GM21367 (cell line): ENCODE measurements at regions not wholly inside any gene's neighbourhood (a gene's known extent, or its start where the extent isn't known, plus 50 kb on each side); places are given as distances from the start of the nearest gene placed in this dataset.
A peak's percentile ranks its signal among the peaks of the same experiment; 100 is the strongest.
"Not testable (repeated sequence)": the region's sequence is repeated elsewhere in the genome, so short reads cannot be mapped to it uniquely, and the experiment has no call there.

ENCODE experiments used
- ATAC-seq: cut with Tn5 transposase; IDR thresholded peaks from one replicate; pipeline ENCODE4 v1.9.1; 2021; ENCODE audit not compliant: unreplicated experiment

- ATAC-seq, result no peak
These were observed 123.6 kb downstream of the ZNF608 start for GRCh38 chr5:124622851-124623250.

GRCh38 chr5:124621279-124621678 is 125.2 kb downstream of the ZNF608 start:
- no peak for ATAC-seq

DNA sequence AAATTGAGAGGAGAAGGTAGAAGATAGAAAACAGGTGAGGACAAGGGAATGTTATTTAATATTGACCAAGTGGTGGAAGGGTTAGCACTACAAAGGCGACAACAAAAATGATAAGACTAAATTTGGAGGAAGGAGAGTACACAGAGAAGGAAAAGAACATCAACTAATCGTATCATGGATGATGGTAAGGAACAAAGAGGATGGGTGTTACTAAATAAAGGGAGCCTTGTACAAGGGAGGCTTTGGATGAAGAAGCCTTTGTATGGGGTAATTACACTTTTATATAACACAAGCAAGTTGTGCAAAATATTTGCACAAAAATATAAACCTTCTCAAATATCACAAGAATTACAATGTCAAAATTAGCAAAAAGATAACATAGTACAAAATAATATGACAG is 125.7 kb downstream of the ZNF608 start:
- ATAC-seq, result no peak

- ATAC-seq, result no peak
These were observed 127.3 kb downstream of the ZNF608 start for GRCh38 chr5:124619121-124619520.

- no peak for ATAC-seq
These were observed 128.7 kb downstream of the ZNF608 start for GRCh38 chr5:124617787-124618186.

DNA sequence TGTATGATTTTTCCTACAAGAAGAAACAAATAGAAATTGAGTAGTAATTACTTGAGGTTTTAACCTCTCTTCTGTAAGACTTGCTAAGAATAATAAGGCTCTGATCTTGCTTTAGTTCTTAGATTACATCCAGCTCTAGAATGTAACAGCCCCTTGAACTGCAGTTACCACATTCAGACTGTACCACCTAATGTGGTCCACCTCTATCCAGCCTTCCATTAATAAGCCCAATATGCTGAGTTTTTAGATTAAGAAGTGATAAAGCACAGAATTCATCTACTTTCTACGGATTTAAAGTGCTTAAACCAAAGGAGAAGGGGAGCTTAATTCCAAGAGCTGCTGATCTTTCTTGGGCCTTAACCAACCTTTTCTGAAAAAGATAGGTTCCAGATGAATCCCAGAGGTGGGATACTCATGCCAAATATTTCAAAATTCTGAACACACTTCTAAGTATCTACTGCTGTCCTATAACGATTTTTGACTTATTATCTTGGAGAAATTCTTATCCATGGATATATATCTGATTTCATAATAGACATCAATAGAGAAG is 131.5 kb downstream of the ZNF608 start:
- ATAC-seq, result no peak

DNA sequence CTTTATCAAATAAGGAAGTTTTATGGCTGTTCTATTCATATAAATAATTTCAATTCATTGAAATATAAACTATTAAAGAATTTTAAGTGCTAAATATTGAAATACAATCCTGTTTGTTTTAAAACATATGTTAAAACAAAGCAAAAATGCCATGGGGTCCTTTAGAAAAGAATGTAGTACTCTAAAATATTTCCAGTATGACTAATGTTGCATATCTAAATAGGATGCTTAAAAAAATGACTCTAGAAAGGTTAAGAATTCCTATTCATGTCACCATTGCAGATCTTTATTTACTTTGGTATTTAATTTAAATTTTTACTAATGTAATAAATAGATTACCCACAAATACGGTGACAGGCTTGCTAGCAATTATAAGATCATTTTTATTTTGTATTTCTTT is 132.3 kb downstream of the ZNF608 start:
- ATAC-seq, result no peak

GRCh38 chr5:124613273-124613953 is 133.0 kb downstream of the ZNF608 start:
- no peak for ATAC-seq

DNA sequence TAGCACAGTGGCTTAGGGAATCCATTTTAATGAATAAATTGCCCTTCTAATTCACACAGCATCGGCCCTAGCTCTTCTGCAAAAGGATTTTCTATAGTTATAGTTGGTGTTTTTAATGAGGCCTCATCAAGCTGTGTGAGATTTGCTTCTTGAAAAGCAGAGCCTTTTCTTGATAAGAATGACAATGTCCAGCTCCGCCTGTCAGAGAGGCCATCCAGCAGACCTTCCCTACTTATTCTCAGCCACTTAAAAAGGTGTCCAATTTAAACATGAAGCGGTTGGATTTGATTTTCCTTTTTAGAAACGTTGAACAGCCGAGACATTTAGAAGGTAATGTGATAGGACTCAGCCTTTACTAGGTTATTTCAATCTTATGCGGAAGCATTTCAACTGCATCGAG is 134.4 kb downstream of the ZNF608 start:
- no peak for ATAC-seq

GRCh38 chr5:124611262-124611661 is 135.2 kb downstream of the ZNF608 start:
- ATAC-seq, result not testable (repeated sequence)

DNA sequence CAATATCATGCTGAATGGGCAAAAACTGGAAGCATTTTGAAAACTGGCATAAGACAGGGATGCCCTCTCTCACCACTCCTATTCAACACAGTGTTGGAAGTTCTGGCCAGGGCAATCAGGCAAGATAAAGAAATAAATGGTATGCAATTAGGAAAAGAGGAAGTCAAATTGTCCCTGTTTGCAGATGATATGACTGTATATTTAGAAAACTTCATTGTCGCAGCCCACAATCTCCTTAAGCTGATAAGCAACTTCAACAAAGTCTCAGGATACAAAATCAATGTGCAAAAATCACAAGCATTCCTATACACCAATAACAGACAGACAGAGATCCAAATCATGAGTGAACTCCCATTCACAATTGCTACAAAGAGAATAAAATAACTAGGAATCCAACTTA is 136.8 kb downstream of the ZNF608 start:
- not testable (repeated sequence) for ATAC-seq

- ATAC-seq, result no peak
These were observed 139.9 kb downstream of the ZNF608 start for GRCh38 chr5:124606543-124606942.

GRCh38 chr5:124606093-124606492 is 140.3 kb downstream of the ZNF608 start:
- no peak for ATAC-seq

- no peak for ATAC-seq
These were observed 140.9 kb downstream of the ZNF608 start for GRCh38 chr5:124605541-124605940.

DNA sequence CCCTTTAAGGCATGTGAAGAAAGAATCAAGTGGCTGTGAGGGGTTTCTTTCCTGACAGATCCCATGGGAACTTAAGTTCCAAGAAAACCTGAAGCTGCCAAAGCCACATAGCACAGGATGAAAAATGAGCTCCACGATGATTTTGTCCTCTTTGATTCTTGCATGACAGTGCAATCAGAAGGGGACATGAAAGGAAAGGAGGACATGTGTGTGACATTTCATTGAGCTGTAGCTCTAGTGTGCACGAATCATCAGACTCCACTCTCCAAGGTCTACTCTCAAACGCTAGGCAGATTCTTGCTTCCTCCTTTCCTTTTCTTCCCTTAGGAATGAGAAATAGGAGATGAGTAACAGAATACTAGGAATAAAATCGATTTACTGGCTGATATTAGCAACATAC is 142.0 kb downstream of the ZNF608 start:
- no peak for ATAC-seq

GRCh38 chr5:124602925-124603650 is 143.4 kb downstream of the ZNF608 start:
- ATAC-seq, result no peak

DNA sequence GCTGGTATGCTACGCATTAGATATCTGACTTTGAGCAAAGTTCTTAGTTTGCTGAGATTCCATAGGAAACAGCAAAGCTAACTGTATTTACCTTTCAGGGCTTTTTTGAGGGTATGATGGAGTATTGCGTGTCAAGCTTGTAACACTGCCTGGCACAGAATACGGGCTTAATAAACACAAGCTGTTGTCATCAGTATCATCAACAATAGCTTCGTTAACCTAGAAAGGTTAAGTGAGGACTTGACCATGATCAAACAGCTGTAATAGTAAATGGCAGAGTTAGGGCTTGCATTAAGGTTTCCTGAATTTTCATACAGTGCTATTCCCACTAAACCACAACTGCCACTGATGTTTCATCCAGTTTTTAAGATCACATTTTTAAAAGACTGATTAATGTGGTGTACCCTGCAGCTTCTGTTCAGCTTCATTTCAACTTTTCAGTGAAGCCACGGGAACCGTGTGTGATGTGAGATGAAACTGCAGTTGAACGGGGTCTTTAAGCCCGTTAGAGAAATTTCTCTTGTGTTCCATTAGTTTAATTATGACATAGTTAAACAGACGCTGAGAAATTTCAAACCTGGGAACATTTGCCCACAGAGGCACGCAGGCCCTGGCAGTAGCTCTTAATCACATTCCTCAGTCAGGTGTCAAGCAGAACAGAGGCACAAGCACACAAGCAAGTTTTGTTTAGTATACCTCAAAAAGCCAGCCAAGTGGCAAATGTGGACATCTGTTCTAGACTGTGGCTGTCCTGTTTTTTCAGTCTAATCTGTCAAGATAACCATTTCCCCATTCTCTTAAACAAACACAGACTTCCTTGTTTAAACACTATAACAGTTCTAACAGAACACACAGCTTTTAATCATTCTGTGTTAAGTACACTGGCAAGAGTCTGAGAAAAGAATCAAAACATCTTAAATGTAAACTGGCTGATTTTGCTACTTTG is 147.1 kb downstream of the ZNF608 start:
- ATAC-seq, result peak; percentile 66

GRCh38 chr5:124596595-124597421 is 149.6 kb downstream of the ZNF608 start:
- ATAC-seq, result no peak

DNA sequence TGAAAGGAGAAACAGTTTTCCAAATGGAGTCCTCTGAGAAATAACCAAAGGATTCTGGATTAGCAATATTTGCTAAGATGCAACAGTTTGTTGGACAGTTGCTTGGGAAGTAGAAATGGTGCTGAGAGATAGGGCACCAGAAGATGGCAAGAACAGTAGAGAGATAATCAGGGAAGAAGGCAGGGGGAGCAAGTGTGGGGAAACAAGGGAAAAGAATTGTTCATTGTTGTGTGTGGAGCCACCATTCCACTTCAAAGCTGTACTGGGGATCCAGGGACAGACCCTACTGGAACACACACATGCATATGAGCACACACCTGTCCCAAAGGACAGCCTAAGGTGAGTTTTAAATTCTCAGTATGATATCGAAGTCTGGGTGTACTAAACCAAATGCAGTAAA is 152.5 kb downstream of the ZNF608 start:
- ATAC-seq, result no peak

DNA sequence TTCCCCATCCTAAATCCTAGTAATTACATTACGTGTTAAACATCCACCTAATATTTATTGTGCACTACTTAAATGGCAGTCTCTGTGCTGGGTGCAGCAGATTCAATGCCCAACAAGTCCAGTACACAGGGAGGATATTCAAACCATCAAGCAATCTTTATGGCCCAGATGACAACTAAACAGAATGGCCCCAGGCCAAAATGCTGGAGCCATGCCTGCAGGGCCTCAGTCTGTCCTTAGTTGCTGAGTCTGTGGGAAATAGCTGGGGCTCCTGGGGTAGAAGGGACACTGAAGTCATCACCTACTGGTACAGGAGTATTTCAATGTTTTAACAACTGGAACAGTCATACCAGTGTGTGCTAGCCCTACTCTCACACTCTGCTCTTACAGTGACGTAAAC is 153.5 kb downstream of the ZNF608 start:
- ATAC-seq, result no peak
